ENCODE measurements at regions not wholly inside any gene's neighbourhood (a gene's known extent, or its start where the extent isn't known, plus 50 kb on each side); places are given as distances from the start of the nearest gene placed in this dataset.

GRCh38 chr20:56826306-56826704, 197.2 kb downstream of the TFAP2C start:
- peaks cover 0 to 4% (median 0%) of the 10 kb centered on the region in 5 experiments for H3K9me3 ChIP-seq (ENCODE audit: control extremely low read depth in 1 of 5, control insufficient read depth in 4 of 5, insufficient read depth in 2 of 5, low read depth in 1 of 5, low read length in 4 of 5)
- 78% methylated on average over 3 of the region's 4 CpGs for WGBS (ENCODE audit: insufficient coverage)
- no peak for DNase-seq
- peaks cover 0 to 67% (median 12%) of the 10 kb centered on the region in 5 experiments for H3K27me3 ChIP-seq (replicated peaks in 2 of 5; ENCODE audit: control insufficient read depth in 4 of 5, insufficient read depth in 5 of 5, low read length in 4 of 5)
- no peaks in the 10 kb centered on the region for H3K36me3 ChIP-seq (ENCODE audit: control insufficient read depth in 4 of 4, insufficient read depth in 4 of 4, low read length in 3 of 4)
- ChIA-PET POLR2A (no interaction called here), CTCF (no interaction called here)
- H3K4me3 ChIP-seq (ENCODE audit: control insufficient read depth in 1 of 7, extremely low read depth in 1 of 7, insufficient read depth in 4 of 7, low read depth in 2 of 7, low read length in 6 of 7): no peak overlapping the region
- no peaks in the 10 kb centered on the region for H3K4me1 ChIP-seq (ENCODE audit: control extremely low read depth in 1 of 4, control insufficient read depth in 4 of 4, insufficient read depth in 4 of 4, low read length in 3 of 4)
- H3K27ac ChIP-seq (ENCODE audit: insufficient read depth in 1 of 2, low read depth in 1 of 2, low read length in 2 of 2, poor library complexity in 1 of 2, severe bottlenecking in 2 of 2): no peak overlapping the region

GRCh38 chr20:56826705-56827665, 197.9 kb downstream of the TFAP2C start:
- Histone ChIP-seq H3K4me1 (ENCODE audit: control extremely low read depth in 1 of 4, control insufficient read depth in 4 of 4, insufficient read depth in 4 of 4, low read length in 3 of 4) (no peaks in the 10 kb centered on the region), H3K27ac (ENCODE audit: insufficient read depth in 1 of 2, low read depth in 1 of 2, low read length in 2 of 2, poor library complexity in 1 of 2, severe bottlenecking in 2 of 2) (no peak overlapping the region), H3K27me3 (replicated peaks in 2 of 5; ENCODE audit: control insufficient read depth in 4 of 5, insufficient read depth in 5 of 5, low read length in 4 of 5) (peaks cover 0 to 71% (median 13%) of the 10 kb centered on the region in 5 experiments), H3K4me3 (ENCODE audit: control insufficient read depth in 1 of 7, extremely low read depth in 1 of 7, insufficient read depth in 4 of 7, low read depth in 2 of 7, low read length in 6 of 7) (no peak overlapping the region), H3K9me3 (ENCODE audit: control extremely low read depth in 1 of 5, control insufficient read depth in 4 of 5, insufficient read depth in 2 of 5, low read depth in 1 of 5, low read length in 4 of 5) (peaks cover 0 to 4% (median 0%) of the 10 kb centered on the region in 5 experiments), H3K36me3 (ENCODE audit: control insufficient read depth in 4 of 4, insufficient read depth in 4 of 4, low read length in 3 of 4) (no peaks in the 10 kb centered on the region)
- DNase-seq: no peak
- 59% methylated on average over 17 of the region's 22 CpGs for WGBS (ENCODE audit: insufficient coverage)
- ChIA-PET CTCF (no interaction called here), POLR2A (no interaction called here)

DNA sequence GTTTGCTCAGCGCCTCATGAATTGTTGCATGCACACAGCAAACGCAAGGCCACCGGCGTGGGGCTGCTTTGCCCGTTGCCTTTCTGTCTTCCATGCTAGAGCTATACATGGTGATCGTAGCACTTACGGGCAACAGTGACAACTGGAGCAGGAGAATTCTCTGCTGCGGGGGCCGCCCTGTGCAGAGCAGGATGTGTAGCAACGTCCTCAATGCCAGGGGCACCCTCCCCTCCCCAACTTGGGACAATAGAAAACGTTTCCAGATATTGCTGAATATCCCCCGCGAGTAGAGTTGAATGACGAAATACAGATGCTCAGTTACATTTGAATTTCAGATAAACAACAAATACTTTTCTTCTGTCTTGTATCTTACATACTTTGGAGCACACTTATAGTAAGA, 198.7 kb downstream of the TFAP2C start:
- no peak for DNase-seq
- Histone ChIP-seq H3K9me3 (ENCODE audit: control extremely low read depth in 1 of 5, control insufficient read depth in 4 of 5, insufficient read depth in 2 of 5, low read depth in 1 of 5, low read length in 4 of 5) (peaks cover 0 to 4% (median 0%) of the 10 kb centered on the region in 5 experiments), H3K36me3 (ENCODE audit: control insufficient read depth in 4 of 4, insufficient read depth in 4 of 4, low read length in 3 of 4) (no peaks in the 10 kb centered on the region), H3K4me1 (ENCODE audit: control extremely low read depth in 1 of 4, control insufficient read depth in 4 of 4, insufficient read depth in 4 of 4, low read length in 3 of 4) (no peaks in the 10 kb centered on the region), H3K4me3 (ENCODE audit: control insufficient read depth in 1 of 7, extremely low read depth in 1 of 7, insufficient read depth in 4 of 7, low read depth in 2 of 7, low read length in 6 of 7) (no peak overlapping the region), H3K27ac (ENCODE audit: insufficient read depth in 1 of 2, low read depth in 1 of 2, low read length in 2 of 2, poor library complexity in 1 of 2, severe bottlenecking in 2 of 2) (no peak overlapping the region), H3K27me3 (replicated peaks in 2 of 5; ENCODE audit: control insufficient read depth in 4 of 5, insufficient read depth in 5 of 5, low read length in 4 of 5) (peaks cover 0 to 69% (median 13%) of the 10 kb centered on the region in 5 experiments)
- 67% methylated on average over 8 of the region's 14 CpGs for WGBS (ENCODE audit: insufficient coverage)
- ChIA-PET CTCF (no interaction called here), POLR2A (no interaction called here)

- Histone ChIP-seq H3K27ac (ENCODE audit: insufficient read depth in 1 of 2, low read depth in 1 of 2, low read length in 2 of 2, poor library complexity in 1 of 2, severe bottlenecking in 2 of 2) (no peak overlapping the region), H3K27me3 (replicated peaks in 2 of 5; ENCODE audit: control insufficient read depth in 4 of 5, insufficient read depth in 5 of 5, low read length in 4 of 5) (peaks cover 0 to 73% (median 13%) of the 10 kb centered on the region in 5 experiments), H3K4me3 (ENCODE audit: control insufficient read depth in 1 of 7, extremely low read depth in 1 of 7, insufficient read depth in 4 of 7, low read depth in 2 of 7, low read length in 6 of 7) (no peak overlapping the region), H3K9me3 (ENCODE audit: control extremely low read depth in 1 of 5, control insufficient read depth in 4 of 5, insufficient read depth in 2 of 5, low read depth in 1 of 5, low read length in 4 of 5) (peaks cover 0 to 4% (median 0%) of the 10 kb centered on the region in 5 experiments), H3K36me3 (ENCODE audit: control insufficient read depth in 4 of 4, insufficient read depth in 4 of 4, low read length in 3 of 4) (no peaks in the 10 kb centered on the region), H3K4me1 (ENCODE audit: control extremely low read depth in 1 of 4, control insufficient read depth in 4 of 4, insufficient read depth in 4 of 4, low read length in 3 of 4) (no peaks in the 10 kb centered on the region)
- DNase-seq: no peak
- ChIA-PET POLR2A (no interaction called here), CTCF (interaction anchor here (0.6 kb wide), 1 partner anchor 476 kb away, joined by 3 read pairs; no protein-coding TSS in a partner anchor)
- WGBS (ENCODE audit: insufficient coverage): 98% methylated on average over 4 of the region's 9 CpGs
Measured at GRCh38 chr20:56828402-56828801, 199.3 kb downstream of the TFAP2C start.

DNA sequence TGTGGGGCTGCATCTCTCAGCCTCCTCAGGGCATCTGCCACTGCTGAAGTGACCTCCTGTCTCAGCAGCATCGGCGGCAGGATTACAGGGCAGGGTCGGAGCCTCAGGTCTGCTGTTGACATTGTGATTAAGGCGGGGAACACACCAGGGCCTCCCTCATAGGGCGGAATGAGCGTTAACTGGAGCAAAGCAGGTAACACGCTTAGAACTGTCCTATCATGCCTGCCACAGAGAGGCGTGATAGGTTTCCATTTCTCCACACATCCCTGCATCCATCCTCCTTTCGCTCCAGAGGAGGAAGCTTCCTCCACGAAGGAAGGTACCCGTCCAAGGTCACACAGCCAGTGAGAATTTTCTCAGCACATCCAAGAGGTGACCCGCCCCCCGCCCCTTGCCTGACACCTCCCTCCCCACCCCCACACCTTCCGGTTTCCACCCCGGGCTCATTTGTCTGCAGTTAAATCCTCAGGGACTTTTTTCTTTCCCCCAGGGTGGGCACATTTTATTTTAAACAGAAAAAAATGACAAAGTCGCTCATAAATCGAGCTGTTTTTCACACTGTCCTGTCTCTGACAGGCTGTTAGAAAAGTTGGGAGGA, 200.8 kb downstream of the TFAP2C start:
- ChIA-PET POLR2A (no interaction called here), CTCF (no interaction called here)
- Histone ChIP-seq H3K4me1 (ENCODE audit: control extremely low read depth in 1 of 4, control insufficient read depth in 4 of 4, insufficient read depth in 4 of 4, low read length in 3 of 4) (no peaks in the 10 kb centered on the region), H3K9me3 (ENCODE audit: control extremely low read depth in 1 of 5, control insufficient read depth in 4 of 5, insufficient read depth in 2 of 5, low read depth in 1 of 5, low read length in 4 of 5) (peaks cover 0 to 4% (median 0%) of the 10 kb centered on the region in 5 experiments), H3K27ac (ENCODE audit: insufficient read depth in 1 of 2, low read depth in 1 of 2, low read length in 2 of 2, poor library complexity in 1 of 2, severe bottlenecking in 2 of 2) (no peak overlapping the region), H3K36me3 (ENCODE audit: control insufficient read depth in 4 of 4, insufficient read depth in 4 of 4, low read length in 3 of 4) (no peaks in the 10 kb centered on the region), H3K27me3 (replicated peaks in 2 of 5; ENCODE audit: control insufficient read depth in 4 of 5, insufficient read depth in 5 of 5, low read length in 4 of 5) (peaks cover 0 to 76% (median 13%) of the 10 kb centered on the region in 5 experiments), H3K4me3 (ENCODE audit: control insufficient read depth in 1 of 7, extremely low read depth in 1 of 7, insufficient read depth in 4 of 7, low read depth in 2 of 7, low read length in 6 of 7) (no peak overlapping the region)
- no peak for DNase-seq
- 22% methylated on average over 7 of the region's 17 CpGs for WGBS (ENCODE audit: insufficient coverage)

DNA sequence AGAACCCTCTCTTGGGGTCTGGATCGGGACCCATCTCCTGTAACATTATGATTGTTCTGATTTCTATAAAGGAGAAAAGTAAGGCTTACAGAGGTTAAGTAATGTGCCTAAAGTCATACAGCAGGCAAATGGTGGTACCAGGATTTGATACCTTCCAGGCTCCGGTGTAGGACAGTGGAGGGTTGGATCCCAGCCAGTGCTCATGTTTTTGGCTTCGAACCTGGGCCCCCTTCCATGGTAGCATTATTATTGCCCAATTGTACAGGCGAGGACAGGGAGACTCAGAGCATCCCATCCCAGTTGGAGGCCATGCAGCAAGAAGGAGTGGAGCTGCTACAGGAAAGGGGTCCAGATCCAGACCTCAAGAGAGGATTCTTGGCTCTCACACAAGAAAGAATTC, 202.7 kb downstream of the TFAP2C start:
- WGBS (ENCODE audit: insufficient coverage): 100% methylated on average over 3 of the region's 4 CpGs
- no peaks in the 10 kb centered on the region for H3K4me1 ChIP-seq (ENCODE audit: control extremely low read depth in 1 of 4, control insufficient read depth in 4 of 4, insufficient read depth in 4 of 4, low read length in 3 of 4)
- POLR2A ChIA-PET: no interaction called here
- peaks cover 0 to 4% (median 0%) of the 10 kb centered on the region in 5 experiments for H3K9me3 ChIP-seq (ENCODE audit: control extremely low read depth in 1 of 5, control insufficient read depth in 4 of 5, insufficient read depth in 2 of 5, low read depth in 1 of 5, low read length in 4 of 5)
- CTCF ChIA-PET: no interaction called here
- no peak overlapping the region for H3K4me3 ChIP-seq (ENCODE audit: control insufficient read depth in 1 of 7, extremely low read depth in 1 of 7, insufficient read depth in 4 of 7, low read depth in 2 of 7, low read length in 6 of 7)
- no peak for DNase-seq
- H3K27ac ChIP-seq (ENCODE audit: insufficient read depth in 1 of 2, low read depth in 1 of 2, low read length in 2 of 2, poor library complexity in 1 of 2, severe bottlenecking in 2 of 2): no peak overlapping the region
- H3K36me3 ChIP-seq (ENCODE audit: control insufficient read depth in 4 of 4, insufficient read depth in 4 of 4, low read length in 3 of 4): no peaks in the 10 kb centered on the region
- peaks cover 0 to 62% (median 13%) of the 10 kb centered on the region in 5 experiments for H3K27me3 ChIP-seq (replicated peaks in 2 of 5; ENCODE audit: control insufficient read depth in 4 of 5, insufficient read depth in 5 of 5, low read length in 4 of 5)

GRCh38 chr20:56833427-56833826, 204.3 kb downstream of the TFAP2C start:
- no peaks in the 10 kb centered on the region for H3K36me3 ChIP-seq (ENCODE audit: control insufficient read depth in 4 of 4, insufficient read depth in 4 of 4, low read length in 3 of 4)

More at GRCh38 chr20:56833427-56833826, 204.3 kb downstream of the TFAP2C start:
- ChIA-PET POLR2A (no interaction called here), CTCF (interaction anchor here (1.2 kb wide), 1 partner anchor 13 kb away, joined by 3 read pairs; no protein-coding TSS in a partner anchor)
- H3K27ac ChIP-seq (ENCODE audit: insufficient read depth in 1 of 2, low read depth in 1 of 2, low read length in 2 of 2, poor library complexity in 1 of 2, severe bottlenecking in 2 of 2): no peak overlapping the region
- WGBS (ENCODE audit: insufficient coverage): 76% methylated on average over 5 of the region's 5 CpGs
- no peaks in the 10 kb centered on the region for H3K4me1 ChIP-seq (ENCODE audit: control extremely low read depth in 1 of 4, control insufficient read depth in 4 of 4, insufficient read depth in 4 of 4, low read length in 3 of 4)
- no peak for DNase-seq
- H3K4me3 ChIP-seq (ENCODE audit: control insufficient read depth in 1 of 7, extremely low read depth in 1 of 7, insufficient read depth in 4 of 7, low read depth in 2 of 7, low read length in 6 of 7): no peak overlapping the region
- H3K27me3 ChIP-seq (replicated peaks in 2 of 5; ENCODE audit: control insufficient read depth in 4 of 5, insufficient read depth in 5 of 5, low read length in 4 of 5): peaks cover 0 to 48% (median 11%) of the 10 kb centered on the region in 5 experiments
- H3K9me3 ChIP-seq (ENCODE audit: control extremely low read depth in 1 of 5, control insufficient read depth in 4 of 5, insufficient read depth in 2 of 5, low read depth in 1 of 5, low read length in 4 of 5): peaks cover 0 to 2% (median 0%) of the 10 kb centered on the region in 5 experiments

All from common myeloid progenitor, CD34-positive (primary cell).